ENCODE measurements at regions not wholly inside any gene's neighbourhood (a gene's known extent, or its start where the extent isn't known, plus 50 kb on each side); places are given as distances from the start of the nearest gene placed in this dataset.
"Not testable (repeated sequence)": the region's sequence is repeated elsewhere in the genome, so short reads cannot be mapped to it uniquely, and the experiment has no call there.

DNA sequence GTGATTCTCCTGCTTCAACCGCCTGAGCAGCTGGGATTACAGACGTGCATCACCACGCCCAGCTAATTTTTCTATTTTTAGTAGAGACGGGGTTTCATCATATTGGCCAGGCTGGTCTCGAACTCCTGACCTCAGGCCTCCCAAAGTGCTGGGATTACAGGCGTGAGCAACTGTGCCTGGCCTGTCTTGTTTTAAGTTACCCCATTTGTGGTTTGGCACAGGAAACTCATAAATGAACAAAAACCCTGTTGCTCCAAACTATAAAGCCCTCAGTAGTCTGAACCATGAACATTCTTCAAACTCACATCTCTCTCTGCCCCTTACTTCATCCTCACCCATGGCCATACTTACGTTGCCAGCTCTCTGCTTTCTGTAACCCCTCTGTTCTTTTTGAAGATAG is 61.7 kb downstream of the RHOU start:
- DNase-seq (ENCODE audit: low read depth in 4 of 4, low spot score in 3 of 4): not testable (repeated sequence)

DNA sequence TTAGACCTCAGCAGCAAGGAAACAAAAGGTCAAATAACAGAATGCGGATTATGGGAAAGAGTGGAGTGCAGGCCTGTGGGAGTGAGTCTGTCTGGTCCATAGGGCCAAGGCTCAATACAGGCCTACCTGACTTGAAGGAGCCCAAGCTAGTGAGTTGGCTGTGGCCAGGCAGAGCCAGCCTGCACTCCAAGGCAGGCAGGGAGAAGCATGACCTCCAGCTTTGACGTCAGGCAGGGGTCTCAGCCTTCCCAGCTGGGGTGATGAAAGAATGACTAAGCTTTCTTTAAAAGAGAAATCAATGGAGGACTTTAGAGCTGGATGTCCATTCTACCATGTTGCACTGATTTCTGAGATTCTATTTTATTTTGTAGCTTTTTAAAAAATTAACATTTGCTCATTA is 62.8 kb downstream of the RHOU start:
- no peak for DNase-seq (ENCODE audit: low read depth in 4 of 4, low spot score in 3 of 4)

DNA sequence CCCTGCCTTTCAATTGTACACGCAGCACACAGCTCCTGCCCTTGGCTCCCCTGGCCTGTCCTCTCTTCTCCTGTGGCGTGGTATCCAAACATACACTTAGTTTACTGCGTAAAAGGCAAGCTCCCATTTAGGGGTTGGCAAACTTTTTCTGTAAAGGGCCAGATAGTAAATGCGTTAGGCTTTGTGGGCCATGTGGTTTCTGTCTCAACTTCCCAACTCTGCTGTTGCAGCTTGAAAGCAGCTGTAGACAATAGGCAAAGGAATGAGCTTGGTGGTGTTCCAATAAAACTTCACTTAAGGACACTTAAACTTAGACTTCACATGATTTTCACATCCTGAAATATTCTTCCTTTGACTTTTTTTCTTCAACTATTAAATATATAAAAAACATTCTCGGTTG is 63.3 kb downstream of the RHOU start:
- DNase-seq (ENCODE audit: low read depth in 4 of 4, low spot score in 3 of 4): no peak

DNA sequence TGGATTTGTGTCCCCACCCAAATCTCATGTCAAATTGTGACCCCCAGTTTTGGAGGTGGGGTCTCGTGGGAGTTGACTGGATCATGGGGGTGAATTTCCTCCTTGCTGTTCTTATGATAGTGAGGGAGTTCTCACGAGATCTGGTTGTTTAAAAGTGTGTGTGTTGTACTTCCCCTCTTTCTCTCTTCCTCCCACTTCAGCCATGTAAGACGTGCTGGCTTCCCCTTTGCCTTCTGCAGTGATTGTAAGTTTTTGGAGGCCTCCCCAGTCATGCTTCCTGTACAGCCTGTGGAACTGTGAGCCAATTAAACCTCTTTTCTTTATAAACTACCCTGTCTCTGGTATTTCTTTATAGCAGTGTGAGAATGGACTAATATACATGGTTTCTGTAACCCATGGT is 64.6 kb downstream of the RHOU start:
- DNase-seq (ENCODE audit: low read depth in 4 of 4, low spot score in 3 of 4): no peak

- DNase-seq (ENCODE audit: low read depth in 4 of 4, low spot score in 3 of 4): no peak
These were observed 65.8 kb downstream of the RHOU start for GRCh38 chr1:228801068-228801467.

DNA sequence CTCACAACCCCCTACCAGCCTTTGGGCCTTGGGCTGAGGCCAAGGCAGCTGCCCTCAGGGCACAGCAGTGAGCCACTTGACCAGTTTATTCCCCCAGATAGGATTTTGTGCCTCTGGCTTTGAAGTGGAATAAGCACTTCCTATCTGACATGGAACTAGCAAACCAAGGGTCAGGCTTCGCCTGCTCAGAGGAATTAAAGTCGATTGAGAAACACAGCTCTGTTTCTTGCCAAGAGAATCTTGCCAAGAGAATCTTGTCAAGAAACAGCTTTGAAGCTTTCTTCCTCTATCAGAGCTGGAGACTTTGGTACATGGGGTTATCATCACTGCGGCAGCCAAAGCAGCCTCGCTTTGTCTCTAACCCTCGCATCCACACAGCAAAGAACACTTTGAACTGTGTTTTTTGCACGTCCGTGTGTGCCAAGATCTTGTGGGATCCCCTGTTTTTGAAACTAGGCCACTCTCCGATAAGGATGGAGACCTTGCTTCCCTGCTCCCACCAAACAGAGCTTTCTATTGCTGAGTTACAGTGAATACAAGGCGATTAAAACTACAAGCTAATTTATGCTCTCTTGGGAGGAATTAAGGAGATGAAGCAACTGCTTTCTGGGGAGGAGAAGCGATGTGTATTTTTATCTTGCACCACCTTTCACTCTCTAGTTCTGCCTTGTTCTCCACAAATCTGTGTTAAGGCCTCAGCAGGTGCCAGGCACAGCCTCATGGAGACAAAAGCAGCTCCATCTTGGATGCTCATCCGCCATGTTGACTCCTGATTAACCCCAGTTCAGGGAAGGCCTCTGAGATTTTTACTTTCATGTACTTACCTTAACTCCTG is 67.3 kb downstream of the RHOU start:
- no peak for DNase-seq (ENCODE audit: low read depth in 4 of 4, low spot score in 3 of 4)

GRCh38 chr1:228803421-228803820 is 68.1 kb downstream of the RHOU start:
- DNase-seq (ENCODE audit: low read depth in 4 of 4, low spot score in 3 of 4): no peak

DNA sequence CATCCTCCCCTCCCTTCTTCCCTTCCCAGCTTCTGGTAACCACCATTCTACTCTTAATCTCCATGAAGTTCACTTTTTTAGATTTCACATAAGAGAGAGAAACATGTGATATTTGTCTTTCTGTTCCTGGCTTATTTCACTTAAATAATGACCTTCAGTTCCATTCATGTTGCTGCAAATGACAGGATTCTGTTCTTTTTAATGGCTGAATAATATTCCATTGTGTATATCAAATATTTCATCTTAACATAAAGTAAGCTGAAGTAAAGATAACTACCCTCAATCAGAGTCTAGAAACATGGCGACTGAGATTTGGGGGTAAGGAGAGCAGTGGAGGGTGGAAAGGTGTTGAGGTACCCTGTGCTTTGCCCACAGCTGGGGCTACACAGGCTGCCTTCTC is 68.9 kb downstream of the RHOU start:
- no peak for DNase-seq (ENCODE audit: low read depth in 4 of 4, low spot score in 3 of 4)

DNA sequence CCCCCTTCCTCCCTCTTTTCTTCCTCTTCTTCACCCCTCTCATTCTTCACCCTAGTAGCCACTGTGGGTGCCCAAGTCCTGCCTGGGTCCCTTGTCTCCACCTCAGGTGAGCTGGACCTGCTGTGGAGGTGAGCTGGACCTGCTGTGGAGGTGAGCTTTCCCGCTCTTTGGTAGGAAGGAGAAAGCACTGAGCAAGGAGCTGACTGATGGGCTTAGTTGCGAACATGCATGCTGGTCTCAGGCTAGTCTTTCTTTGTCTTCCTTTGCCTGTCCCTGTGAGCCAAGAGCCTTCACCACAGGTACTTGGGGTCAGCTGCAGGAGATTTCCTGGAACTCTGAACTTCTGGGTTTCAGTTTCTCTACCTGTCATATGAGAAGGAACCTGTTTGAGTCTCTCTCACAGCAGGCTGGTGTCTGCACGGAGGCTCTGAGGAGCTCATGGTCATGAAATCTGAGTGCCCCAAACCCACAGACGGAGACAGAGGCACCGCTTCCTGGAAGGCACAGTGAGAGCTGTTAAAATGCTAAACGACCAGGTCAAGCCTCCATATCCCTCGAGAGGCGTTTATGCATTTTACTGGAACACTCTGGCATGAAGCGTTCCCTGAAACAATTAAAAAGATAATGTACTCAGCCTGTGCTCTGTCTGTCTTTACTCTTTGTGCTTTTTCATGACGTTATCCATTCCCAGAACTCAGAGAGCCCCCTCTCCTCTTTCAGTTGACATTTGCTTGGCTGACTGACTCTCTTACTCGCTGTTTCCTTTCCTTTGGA is 69.5 kb downstream of the RHOU start:
- DNase-seq (ENCODE audit: low read depth in 4 of 4, low spot score in 3 of 4): no peak

DNA sequence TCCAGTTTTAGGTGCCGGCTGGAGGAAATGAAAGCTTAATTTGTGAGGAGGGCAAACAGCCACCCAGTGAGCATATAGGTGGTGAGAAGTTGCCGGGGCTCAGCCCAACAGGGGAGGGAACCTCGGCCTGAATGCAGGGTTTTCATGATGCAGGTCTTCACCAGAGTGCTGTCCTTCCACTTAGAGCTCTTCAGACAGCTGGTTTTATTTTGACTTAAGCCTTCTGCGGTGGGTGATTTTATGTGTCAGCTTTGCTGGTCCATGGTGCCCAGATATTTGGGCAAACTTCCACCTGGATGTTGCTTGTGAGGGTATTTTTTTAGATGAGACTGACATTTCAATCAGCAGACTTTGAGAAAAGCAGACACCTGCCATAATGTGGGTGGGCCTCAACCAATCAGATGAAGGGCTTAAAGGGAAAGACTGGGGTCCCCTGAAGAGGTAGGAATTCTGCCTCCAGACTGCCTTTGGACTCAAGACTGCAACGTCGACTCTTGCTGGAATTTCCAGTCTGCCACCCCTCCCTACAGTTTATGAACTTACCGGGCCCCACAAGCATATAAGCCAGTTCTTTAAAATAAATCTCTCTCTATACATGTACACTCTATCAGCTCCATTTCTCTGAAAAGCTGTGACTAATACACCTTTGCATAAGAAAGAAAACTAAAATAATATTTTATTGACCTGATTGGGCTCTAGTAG is 72.8 kb downstream of the RHOU start:
- no peak for DNase-seq (ENCODE audit: low read depth in 4 of 4, low spot score in 3 of 4)

DNA sequence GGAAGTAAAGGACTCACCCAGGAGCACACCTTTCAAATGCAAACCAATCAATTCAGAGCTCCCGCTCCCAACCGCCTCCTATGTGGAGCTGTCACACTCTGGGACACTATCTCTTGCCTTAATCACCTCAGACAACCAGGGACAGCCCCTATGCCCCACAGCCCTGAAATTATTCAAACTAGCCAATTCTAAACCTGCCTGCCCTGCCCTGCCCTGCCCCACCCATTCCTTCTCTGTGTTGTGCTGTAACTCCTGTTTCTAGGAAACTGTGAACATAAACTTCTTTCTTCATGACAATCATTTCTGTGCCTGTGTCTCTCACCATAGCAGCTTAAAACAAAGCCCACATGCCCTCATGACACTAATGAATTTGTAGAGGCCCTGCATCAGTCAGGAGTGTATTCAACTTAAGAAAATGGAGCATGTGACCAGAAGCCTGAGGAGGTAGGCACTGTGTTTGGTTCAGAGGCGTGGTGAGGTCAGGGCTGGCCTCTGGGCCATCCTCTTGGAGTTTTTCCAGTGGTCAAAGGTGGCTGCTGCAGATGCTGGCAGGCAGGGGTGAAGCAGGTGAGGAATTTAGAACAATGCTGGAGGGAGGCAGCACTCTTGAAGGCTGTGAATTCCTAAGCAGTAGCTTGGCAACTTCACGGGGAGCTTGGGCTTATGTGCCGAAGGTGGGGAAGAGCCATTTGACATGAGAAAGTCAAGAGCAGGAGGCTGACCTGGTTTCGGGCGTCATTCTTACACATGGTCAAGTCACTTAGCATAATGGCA is 74.5 kb downstream of the RHOU start:
- DNase-seq (ENCODE audit: low read depth in 4 of 4, low spot score in 3 of 4): no peak

DNA sequence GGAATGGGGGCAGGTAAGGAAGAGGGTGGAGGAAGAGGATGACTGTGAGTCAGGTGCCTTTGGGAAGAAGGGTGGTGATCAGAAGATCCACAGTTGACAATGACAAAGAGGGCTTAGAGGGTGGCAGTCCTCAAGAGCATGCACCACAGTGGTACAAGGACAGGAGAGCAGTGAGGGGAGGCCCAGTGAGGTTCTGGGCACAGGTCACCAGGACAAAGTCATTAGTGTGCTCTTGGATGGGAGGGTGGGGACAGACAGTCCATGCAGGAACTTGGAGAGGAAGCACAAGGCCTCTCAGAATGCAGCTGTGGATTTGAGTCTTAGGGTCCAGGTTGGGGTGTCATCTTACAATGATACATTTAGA is 75.1 kb downstream of the RHOU start:
- no peak for DNase-seq (ENCODE audit: low read depth in 4 of 4, low spot score in 3 of 4)

GRCh38 chr1:228810878-228811711 is 75.8 kb downstream of the RHOU start:
- peak in 3 of 4 donors; percentile 49 to 59 (median 51) for DNase-seq (ENCODE audit: low read depth in 4 of 4, low spot score in 3 of 4)

DNA sequence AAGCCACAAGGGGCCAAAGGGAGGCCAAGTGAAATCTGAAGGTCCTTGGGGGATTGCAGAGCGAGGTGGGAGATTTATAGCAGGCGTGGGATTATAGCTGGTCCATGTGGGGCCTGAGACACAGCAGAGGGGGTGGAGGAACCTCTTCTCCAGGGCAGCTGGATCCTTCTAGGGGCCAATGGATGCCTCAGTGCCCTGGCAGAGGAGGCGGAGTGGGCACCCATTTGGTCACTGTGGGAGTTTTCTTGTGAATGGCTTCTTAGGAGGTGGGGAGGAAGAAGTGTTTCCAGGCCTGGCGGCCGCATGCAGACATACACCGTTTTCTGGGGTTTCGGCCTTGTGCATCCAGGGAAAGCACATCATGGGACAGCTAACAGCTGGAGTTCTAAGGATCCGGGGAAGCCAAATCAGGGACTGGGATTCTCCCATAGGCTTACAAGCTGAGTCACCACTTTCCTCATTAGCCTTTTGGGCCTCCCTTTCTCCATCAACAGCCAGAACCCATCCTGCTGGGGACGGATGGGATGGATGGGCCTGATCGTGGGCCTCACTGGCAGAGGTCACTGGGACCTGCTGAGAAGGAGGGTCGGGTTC is 76.5 kb downstream of the RHOU start:
- DNase-seq (ENCODE audit: low read depth in 4 of 4, low spot score in 3 of 4): no peak

GRCh38 chr1:228812961-228813360 is 77.7 kb downstream of the RHOU start:
- DNase-seq (ENCODE audit: low read depth in 4 of 4, low spot score in 3 of 4): no peak

DNA sequence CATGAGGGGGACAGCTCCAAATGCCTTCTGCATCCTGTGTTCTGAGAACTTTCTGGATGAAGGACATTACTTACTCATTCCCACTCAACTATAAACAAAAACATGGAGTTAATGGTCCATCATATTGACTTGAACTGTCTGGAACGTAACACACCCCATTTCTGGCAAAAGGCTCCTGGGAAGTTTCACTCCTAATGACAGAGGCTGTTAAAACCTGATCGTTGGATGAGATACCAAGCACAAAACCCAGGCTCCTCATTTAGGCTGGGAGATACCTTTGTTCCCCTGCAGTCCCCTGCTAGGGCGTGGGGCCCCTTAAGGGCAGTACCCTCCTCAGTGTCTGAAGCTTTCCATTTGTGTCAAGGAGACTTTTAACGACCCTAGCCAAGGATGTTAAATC is 78.9 kb downstream of the RHOU start:
- no peak for DNase-seq (ENCODE audit: low read depth in 4 of 4, low spot score in 3 of 4)

- no peak for DNase-seq (ENCODE audit: low read depth in 4 of 4, low spot score in 3 of 4)
These were observed 83.0 kb downstream of the RHOU start for GRCh38 chr1:228818296-228818695.

- no peak for DNase-seq (ENCODE audit: low read depth in 4 of 4, low spot score in 3 of 4)
These were observed 83.8 kb downstream of the RHOU start for GRCh38 chr1:228818928-228819630.

DNA sequence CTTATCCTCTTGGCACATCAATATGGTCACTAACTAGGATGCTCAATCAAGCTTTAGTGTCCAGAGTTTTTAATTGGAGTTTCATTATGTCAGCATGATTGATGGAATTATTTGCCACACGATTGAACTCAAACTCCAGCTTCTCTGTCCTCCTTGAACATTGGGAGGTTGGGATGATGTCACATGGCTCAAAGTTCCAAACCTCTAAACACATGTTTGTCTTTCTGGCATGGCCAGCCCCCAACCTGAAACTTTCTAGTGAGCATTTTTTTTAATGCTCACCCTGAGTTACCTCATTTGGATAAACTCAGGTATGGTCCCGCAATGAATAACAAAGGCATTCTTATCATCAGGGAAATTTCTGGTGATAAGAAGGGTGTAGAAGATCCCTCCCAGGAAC is 86.0 kb downstream of the RHOU start:
- no peak for DNase-seq (ENCODE audit: low read depth in 4 of 4, low spot score in 3 of 4)

All from right renal pelvis (tissue), 4 donors.